NCI-H2171 treated with DMSO at 0.1 percent for 48 hours (cell line): ENCODE measurements at regions not wholly inside any gene's neighbourhood (a gene's known extent, or its start where the extent isn't known, plus 50 kb on each side); places are given as distances from the start of the nearest gene placed in this dataset.

Source experiments
- DNase-seq: peaks from one replicate; lab custom pipeline; 2025; lab: John Stamatoyannopoulos, UW

DNA sequence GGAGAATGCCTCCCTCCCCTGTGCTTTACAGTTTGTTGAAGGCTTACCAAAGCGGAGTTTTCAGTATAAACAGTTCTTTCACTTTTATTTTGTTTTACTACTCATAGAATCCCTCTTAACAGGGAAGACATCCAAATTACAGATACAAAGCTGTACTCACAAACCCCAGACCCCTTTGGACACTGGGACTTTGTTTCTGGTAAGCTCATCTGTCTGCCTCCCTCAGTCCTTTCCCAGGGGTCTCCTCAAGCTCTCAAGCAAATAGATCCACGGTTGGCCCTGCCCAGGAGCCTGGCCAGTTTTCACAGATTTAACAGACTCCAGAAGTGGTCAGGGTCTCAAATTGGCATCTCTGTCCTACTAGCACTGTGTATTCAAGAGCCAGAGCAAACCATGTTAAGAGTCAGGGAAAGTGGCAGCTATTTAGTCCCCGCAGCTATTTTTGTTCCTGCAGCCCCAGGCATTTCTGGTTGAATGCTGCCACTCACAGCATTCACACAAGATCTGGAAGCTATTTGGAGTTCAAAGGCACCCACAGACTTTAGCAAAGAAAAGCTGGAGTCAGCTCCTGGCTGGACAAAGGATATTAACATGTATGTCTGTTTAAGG, 54.2 kb downstream of the TMEM100 start:
- no peak for DNase-seq

DNA sequence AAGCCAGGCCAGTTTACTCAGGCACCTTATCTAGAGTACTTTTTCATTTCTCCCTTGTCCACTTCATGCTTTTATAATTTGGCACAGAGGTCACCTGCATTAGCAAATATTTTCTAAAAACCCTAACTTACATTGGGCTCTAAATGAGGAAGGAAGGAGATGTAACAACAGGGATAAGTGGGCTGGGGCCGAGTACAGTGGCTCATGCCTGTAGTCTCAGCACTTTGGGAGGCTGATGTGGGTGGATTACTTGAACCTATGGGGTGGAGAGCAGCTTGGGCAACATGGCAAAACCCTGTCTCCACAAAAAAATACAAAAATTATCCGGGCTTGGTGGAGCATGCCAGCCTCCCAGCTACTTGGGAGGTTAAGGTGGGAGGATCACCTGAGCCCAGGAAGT, 55.9 kb downstream of the TMEM100 start:
- DNase-seq = no peak

DNA sequence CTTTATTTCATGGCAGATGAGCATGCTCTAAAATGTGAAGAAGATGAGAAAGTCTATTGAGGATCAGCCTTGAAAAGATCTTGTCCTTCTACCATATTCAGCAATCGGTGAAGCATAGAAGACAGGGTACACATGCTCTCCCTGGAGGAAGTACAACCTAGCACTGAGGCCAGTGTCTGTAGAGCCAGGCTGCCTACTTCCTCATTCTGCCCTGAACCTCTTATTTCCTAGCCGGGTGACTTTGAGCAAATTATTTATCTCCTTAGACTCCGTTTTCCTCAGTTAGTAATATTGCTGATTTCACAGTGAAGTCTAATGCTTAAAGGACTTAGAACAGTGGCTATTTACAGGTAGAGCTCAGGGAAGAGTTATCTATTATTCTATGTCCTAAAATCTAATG, 58.4 kb downstream of the TMEM100 start:
- no peak for DNase-seq

DNA sequence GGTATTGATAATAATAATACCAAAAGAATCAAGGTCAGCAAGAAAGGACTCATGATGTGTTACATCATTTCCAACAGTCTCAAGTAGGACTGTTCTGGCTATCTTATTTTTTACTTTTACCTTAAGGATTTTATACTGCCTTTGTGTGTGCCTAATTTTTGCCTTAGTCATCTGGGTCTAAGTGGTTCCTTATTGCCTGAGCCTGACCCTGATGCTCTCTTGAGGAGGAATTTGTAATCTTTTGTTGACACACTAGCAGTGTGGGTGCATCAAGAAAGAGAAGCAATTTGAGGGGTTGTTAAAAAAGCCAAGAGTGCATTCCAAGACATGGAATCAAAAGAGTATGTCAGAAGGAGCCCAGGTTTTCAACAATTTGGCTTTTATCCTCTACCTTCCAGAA, 59.3 kb downstream of the TMEM100 start:
- no peak for DNase-seq

DNA sequence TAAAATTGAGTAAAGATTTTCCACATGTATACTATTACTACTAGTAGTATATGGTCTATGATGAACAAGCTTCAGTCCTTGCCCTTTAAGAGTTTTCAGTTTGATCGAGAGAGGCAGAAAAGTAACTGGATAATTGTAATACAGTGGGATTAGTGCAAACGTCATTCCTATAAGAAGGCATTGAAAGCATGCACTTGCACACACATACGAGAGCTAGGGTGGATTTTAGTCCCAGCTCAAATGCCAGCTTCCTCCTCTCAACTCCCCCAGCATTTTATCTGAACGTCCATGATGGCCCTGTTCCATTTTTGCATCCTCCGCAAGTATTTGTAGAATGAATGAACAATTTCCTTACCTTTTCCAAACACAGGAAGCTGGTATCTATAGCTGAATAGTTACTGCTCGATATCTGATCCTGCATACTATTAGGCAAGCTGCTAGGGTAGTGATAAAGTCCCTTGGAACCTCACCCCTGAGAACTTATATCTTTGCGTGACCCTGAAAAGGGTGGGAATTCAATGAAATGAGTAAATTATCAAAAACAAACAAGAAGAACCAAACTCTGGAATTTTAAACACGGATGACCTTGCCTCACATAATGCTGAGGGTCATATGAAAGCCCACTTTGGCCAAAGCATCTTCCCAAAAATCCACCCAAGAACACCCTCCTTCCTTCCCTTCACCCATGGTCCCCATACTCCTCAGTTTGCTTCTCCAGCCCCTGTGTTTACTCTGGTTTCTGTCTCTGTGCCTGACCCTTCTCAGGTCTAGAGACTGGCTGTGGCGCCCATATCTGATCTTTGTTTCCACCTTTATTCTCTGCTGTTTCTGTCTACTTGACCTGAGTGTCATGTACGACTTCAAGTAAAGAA, 60.5 kb downstream of the TMEM100 start:
- DNase-seq = no peak

DNA sequence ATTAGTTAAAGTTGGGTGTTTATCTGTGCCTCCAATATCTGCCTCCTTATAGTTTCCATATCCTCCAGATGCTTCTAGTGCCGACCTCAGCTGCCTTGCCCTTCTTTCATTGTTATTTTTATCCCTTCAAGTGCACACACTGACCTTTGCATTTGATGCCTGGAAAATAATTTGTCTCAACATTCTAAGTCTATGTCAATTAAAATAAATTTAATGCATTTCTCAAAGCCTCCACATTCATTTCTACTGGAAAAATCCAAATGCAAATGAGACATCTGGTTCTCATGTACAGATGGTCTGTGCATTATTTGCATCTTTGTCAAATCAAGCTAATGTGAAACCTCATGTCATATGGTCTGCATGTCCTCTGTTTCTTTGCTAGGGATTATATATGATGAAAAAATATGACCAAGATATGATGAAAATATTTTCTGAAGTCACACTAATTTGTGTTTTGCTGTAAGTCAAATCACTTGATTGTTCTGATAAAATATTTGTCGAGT, 61.4 kb downstream of the TMEM100 start:
- DNase-seq = peak; percentile 7

DNA sequence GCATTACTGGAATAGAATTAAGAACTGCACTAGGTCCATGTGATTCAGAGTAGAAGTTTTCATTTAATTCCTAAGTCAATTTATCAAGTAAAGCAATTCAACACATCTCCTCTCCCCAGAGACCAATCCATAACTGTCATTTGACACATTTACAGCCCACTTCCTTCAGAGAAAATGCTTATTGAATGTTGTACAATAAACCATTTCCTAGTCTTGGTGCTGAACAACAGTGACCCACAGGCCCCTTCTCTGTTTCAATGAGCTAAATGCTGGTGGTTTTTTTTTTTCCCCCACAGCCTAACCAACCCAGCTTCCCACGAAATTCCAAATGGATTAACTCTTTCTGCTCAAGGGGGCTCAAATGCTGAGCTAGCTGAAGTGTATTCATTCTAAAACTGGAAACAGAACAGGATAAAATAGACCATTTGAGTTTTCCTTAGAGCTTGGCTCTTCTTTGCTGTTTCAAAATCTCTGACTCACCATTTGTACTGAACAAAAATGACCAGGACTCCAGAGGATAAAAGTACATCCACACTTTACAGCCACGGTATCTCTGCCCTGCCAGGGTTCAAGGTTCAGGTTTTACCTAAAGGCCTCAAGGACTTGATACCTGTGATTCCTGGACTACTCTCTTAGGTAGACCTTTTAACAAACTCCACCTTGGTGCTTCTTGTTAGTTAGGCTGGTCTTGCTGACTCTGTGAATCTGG, 62.3 kb downstream of the TMEM100 start:
- DNase-seq = no peak

DNA sequence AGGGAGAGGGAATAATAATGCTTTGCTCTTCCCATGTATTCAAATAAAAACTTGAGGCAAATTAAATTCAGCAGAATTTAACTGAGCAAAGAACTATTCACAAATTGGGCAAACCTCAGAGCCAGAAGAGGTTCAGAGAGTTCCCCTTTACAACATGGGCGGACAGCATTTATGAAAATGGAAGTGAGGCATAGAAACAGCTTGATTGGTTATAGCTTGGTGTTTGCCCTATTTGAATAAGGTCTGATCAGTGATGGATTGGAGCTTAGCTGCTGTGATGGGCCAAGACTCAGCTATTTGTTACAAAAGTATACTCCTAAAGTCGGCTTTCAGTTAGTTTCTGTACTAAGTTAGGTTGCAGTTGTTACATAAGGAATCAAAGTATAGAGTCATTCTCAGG, 63.0 kb downstream of the TMEM100 start:
- DNase-seq = no peak

DNA sequence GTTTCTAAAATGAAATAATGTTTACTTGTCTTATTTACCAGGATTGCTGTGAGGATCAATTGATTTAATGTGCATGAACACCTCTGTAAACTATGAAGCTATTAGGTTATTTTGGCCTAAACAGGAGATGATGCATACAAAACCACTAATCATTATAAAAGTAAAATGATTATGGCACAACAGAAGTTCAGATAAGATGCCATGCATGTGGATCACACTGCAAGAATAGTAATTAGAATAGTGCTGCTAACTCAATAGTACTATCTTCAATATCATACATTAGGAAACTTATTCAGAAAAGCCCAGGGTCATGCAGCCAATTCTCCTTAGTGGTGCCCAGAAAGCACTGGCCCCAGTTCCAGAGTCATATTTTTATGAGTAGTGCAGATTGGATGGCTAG, 66.9 kb downstream of the TMEM100 start:
- DNase-seq = no peak

DNA sequence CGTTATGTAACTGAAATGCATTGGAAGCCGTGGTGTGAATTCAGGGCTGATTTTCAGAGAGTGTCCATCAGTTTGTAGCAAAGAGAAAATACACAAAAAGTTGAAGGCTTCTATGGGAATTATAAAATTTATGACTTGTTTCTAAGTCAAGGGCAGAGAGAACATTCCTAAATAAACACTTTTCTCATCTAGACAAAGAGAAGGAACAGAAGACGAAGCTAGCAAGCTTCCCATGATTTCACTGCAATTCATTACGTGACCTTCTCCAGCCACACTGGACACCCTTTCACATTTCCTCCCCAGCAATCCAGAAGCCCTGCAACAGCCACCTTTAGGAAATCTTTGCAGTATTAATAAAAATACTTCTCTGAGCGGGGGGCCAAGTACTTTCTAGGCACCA, 67.8 kb downstream of the TMEM100 start:
- DNase-seq = no peak

DNA sequence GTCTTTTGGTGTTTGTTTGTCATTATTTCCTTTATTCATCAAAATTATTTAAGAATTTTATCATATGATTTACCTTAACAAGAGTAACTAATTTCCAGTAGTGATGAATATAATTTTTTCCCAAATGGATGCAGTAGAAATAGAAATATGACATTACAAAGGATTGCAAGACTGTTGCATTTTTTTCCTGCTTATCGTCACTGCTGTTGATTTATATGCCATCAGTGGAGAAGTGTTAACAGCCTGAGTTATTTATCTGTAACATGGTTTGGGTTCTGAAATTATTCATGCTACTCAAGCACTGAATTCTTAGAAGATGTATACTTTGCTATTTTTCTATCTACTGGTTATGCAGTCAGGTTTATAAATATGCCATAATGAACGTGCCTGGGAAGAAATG, 68.6 kb downstream of the TMEM100 start:
- no peak for DNase-seq

DNA sequence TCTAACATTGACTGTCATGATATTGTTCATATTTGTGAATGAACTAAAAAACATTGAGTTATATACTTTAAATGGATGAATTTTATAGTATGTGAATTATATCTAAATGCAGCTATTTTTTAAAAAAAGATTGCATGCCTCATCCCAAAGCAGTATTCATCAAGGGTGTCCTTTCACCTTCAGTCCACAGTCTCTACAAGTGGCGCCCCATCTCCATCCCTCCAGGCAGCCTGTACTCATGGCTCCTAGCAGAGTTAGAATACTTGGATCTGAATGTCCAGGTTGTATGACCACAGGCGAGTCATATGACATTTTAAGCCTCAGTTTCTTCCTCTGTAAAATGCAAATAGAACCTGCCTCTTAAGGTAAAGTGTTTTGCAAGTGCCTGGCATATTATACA, 69.8 kb downstream of the TMEM100 start:
- no peak for DNase-seq

DNA sequence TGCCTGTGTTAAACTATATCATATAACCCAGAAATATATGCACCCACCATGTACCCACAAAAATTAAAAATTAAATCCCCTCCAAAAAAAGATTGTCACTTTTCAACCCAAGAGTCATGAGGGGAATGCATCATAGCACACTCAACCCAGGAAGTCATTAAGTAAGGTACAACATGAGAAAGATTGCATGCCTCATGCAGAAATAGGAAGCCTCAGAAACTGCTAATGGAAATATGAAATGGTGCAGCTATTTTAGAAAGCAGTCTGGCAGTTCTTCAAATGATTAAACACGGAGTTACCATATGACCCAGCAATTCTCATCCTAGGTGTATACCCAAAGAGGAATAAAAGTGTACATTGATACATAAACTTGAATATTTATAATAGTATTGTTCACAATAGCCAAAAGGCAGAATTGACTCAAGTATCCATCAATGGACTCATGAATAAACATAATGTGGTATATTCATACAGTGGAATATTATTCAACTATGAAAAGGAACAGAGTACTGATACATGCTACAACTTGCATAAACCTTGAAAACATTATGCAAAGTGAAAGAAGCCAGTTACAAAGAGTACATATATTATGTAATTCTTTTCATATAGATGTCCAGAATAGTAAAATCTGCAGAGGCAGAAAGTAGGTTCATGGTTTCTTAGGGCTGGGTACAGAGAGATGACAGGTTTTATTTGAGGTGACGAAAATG, 70.4 kb downstream of the TMEM100 start:
- no peak for DNase-seq

DNA sequence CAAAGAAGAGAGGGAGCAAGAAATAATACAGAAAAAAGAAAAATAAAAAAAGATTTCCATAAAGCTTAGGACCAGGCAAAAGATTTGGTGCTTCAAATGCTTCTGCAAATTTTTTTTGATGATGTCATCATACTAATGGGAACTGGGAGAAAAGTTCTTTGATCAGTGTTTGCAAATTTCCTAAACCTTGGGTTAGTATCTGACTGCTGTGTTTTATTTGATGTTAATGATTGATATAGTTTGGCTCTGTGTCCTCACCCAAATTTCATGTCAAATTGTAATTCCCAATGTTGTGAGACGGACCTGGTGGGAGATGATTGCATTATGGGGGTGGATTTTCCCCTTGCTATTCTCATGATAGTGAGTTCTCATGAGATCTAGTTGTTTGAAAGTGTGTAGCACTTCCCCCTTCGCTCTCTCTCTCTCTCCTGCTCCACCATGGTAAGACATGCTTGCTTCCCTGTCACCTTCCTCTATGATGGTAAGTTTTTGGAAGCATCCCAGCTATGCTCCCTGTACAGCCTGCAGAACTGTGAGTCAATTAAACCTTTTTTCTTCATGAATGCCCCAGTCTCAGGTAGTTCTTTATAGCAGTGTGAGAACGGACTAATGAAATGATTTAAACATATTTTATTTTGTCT, 72.6 kb downstream of the TMEM100 start:
- DNase-seq = no peak

DNA sequence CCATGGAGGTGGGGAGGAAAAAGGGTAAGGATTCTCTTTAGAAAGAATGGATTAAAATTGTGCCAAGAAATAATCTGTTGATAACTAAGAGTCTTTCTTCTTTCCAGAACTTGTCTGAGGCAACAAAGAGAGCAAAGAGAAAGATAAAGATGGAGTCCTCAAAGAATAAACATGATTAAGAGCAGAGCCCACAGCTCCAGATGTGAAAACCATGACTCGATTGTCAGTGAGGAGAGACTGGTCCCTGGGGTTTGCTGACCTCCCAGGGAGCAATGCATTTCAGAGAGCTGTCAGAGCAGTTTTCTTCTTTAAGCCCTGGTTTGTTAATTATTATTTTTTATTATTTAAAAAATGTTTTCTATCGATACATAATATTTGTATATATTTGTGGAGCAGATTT, 74.6 kb downstream of the TMEM100 start:
- DNase-seq = no peak

DNA sequence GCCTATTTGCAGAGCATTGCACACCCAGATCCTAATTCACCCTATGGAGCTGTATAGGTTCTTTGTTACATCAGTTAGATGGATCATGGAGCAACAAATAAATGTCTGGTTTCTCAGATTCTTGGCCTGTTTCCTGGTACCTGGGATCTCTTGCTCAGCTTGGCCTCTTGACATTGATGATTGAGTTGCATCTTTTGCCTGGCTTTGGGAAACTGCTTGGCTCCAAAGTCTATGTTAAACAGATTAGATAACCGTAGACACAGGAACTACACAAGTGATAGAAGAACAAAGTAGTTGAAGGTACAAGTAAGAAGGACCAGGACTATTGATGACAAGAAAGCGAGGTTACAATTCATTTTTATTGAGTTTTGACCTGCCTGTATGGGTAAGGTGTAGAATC, 77.3 kb downstream of the TMEM100 start:
- no peak for DNase-seq

DNA sequence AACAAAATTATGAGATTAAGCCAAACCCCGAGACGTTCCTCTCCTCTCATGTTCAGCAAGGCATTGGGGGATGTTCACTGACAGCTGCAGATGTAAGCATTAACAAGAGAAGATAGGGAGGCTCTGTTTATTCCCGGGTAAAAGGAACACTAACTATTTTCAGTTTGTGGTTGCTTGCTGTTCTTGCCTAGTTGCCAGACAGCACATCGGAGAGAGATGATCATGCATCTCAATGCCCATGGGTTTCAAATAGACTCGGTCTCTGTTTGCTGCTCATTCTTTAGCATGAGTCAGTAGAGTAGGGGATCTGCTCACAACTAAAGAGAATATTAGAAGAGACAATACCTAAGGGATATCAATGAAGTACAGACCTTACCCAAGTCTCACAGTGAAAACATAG, 78.3 kb downstream of the TMEM100 start:
- DNase-seq = no peak

DNA sequence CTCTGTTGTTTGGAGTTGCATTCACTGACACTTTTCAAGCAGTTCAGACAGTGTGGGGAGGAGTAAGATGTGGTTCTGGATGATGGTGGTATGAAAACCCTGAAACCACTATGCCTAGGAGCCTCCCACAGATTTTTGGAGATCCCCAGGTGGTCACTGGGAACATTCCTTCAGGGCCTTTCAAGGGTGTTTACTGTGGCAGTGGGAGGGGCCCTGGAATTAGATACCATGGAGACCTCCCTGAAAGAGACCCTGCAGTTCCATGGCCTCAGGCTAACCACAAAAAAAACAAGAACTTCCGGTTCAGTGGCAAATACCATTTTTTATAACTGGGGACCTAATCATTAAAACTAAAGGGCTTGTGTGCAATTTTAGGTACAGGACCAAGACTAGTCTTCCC, 79.9 kb downstream of the TMEM100 start:
- DNase-seq = no peak

DNA sequence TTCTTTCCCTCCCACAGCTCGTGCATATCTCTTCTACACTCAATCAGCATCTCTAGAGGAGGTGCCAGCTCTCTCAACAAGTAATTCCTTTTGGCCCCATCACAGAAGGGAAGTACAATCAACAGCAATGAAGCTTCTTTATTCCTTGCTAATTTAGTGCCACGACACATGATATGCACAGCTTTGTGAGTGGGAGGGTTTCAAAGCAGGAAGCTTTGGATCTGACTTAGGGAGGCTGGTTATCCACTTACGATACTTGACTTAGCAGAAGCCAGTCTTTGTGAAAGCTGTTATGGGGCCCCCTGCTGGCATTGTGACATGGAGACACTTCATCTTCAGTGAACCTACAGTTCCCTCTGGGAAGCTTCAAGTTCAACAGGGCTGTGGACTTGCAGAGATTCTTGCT, 81.0 kb downstream of the TMEM100 start:
- peak; percentile 18 for DNase-seq

DNA sequence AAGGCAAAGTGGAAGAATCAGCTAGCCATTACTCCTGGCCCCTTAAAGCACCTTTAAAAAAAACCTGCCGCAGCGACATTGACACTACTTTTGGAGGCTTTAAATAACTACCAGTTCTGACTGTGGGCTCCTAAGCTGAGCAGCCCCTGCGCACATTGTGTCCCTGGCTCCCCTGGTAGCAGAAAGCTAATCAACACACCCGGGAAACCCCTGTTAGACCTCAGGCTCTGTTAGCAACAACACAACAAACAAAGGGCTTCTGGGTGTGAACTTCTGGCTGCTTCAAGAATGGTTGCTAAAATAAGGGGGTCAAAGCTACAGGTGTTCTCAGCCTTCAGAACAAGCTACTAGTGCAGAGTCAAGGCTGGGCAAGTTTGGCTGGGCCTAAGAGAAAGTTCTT, 83.6 kb downstream of the TMEM100 start:
- DNase-seq = no peak

DNA sequence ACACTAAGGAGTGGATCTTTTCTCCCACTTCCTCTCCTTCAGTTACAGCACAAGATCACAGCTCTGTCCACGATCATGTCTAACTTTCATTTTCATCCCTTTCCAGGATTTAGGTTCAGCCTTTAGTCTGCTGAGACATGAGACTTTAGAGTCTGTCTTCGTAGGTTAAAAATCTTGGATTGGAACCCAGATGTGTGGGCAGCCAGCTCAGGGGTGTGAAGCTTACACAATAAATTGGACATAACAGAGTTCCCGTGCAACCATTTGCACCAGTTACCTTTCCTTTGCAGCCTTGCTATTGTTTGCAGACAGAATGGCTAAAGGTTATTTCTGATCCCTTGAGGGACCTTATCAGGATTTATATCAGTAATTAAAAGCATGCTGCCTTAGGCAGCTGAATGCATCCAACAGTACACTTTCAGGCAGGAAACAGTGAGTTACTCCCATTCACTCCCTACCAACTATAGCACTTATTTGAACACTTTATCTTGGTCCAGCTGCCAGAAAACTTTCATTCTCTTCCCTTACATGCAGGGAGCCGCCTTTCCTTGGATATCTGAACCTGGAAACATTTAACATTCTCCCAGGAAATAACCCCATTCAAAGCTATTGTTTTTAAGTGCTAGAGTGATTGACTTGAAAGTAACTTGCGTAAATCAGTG, 87.3 kb downstream of the TMEM100 start:
- DNase-seq = no peak
